ENCODE measurements at regions not wholly inside any gene's neighbourhood (a gene's known extent, or its start where the extent isn't known, plus 50 kb on each side); places are given as distances from the start of the nearest gene placed in this dataset.

GRCh38 chr4:85411386-85411785 lies 63.6 kb upstream of the ARHGAP24 start:
- Histone ChIP-seq H3K27me3 (ENCODE audit: control insufficient read depth in 4 of 4, insufficient read depth in 4 of 4, low read length in 3 of 4) (no peaks in the 10 kb centered on the region), H3K9ac (ENCODE audit: low read depth in 1 of 2, low read length in 2 of 2) (no peak overlapping the region), H3K36me3 (ENCODE audit: control insufficient read depth in 4 of 4, insufficient read depth in 3 of 4, low read depth in 1 of 4, low read length in 3 of 4) (no peaks in the 10 kb centered on the region), H3K4me3 (ENCODE audit: low read depth in 1 of 3, low read length in 3 of 3) (no peak overlapping the region), H3K27ac (ENCODE audit: low read depth in 1 of 2, low read length in 2 of 2) (no peak overlapping the region), H3K9me3 (ENCODE audit: control insufficient read depth in 4 of 4, low read length in 3 of 4) (no peaks in the 10 kb centered on the region), H3K4me1 (ENCODE audit: control insufficient read depth in 4 of 4, insufficient read depth in 4 of 4, low read length in 3 of 4) (no peaks in the 10 kb centered on the region)
- TF ChIP-seq, protein P1, sequence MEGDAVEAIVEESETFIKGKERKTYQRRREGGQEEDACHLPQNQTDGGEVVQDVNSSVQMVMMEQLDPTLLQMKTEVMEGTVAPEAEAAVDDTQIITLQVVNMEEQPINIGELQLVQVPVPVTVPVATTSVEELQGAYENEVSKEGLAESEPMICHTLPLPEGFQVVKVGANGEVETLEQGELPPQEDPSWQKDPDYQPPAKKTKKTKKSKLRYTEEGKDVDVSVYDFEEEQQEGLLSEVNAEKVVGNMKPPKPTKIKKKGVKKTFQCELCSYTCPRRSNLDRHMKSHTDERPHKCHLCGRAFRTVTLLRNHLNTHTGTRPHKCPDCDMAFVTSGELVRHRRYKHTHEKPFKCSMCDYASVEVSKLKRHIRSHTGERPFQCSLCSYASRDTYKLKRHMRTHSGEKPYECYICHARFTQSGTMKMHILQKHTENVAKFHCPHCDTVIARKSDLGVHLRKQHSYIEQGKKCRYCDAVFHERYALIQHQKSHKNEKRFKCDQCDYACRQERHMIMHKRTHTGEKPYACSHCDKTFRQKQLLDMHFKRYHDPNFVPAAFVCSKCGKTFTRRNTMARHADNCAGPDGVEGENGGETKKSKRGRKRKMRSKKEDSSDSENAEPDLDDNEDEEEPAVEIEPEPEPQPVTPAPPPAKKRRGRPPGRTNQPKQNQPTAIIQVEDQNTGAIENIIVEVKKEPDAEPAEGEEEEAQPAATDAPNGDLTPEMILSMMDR (IDR thresholded peaks at IDR 0.05; ENCODE audit: low read depth, low read length, missing input control): no peak
- TF ChIP-seq ZBTB33 (IDR thresholded peaks at IDR 0.05) (no peak), NR2F2 (IDR thresholded peaks at IDR 0.05) (no peak), FOXA1 (IDR thresholded peaks at IDR 0.05) (no peak), FOXA2 (IDR thresholded peaks at IDR 0.05) (no peak), JUND (IDR thresholded peaks at IDR 0.05) (no peak), EGR1 (IDR thresholded peaks at IDR 0.05; ENCODE audit: low read depth in 2 of 2) (no peak), RAD21 (IDR thresholded peaks at IDR 0.05) (no peak), ATF3 (IDR thresholded peaks at IDR 0.05) (no peak), GABPA (IDR thresholded peaks at IDR 0.05 in 1 of 2, conservative IDR thresholded peaks at IDR 0.05 in 1 of 2) (no peak), SP1 (IDR thresholded peaks at IDR 0.05) (no peak)
- TF ChIP-seq, protein P2, sequence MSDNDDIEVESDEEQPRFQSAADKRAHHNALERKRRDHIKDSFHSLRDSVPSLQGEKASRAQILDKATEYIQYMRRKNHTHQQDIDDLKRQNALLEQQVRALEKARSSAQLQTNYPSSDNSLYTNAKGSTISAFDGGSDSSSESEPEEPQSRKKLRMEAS (IDR thresholded peaks at IDR 0.05): no peak
- no peak for DNase-seq (ENCODE audit: low spot score)
- 77% methylated on average over 5 of the region's 5 CpGs for WGBS

- Histone ChIP-seq H3K4me1 (ENCODE audit: control insufficient read depth in 4 of 4, insufficient read depth in 4 of 4, low read length in 3 of 4) (no peaks in the 10 kb centered on the region), H3K4me3 (ENCODE audit: low read depth in 1 of 3, low read length in 3 of 3) (no peak overlapping the region), H3K27ac (ENCODE audit: low read depth in 1 of 2, low read length in 2 of 2) (no peak overlapping the region), H3K9me3 (ENCODE audit: control insufficient read depth in 4 of 4, low read length in 3 of 4) (no peaks in the 10 kb centered on the region), H3K9ac (ENCODE audit: low read depth in 1 of 2, low read length in 2 of 2) (no peak overlapping the region), H3K27me3 (ENCODE audit: control insufficient read depth in 4 of 4, insufficient read depth in 4 of 4, low read length in 3 of 4) (no peaks in the 10 kb centered on the region), H3K36me3 (ENCODE audit: control insufficient read depth in 4 of 4, insufficient read depth in 3 of 4, low read depth in 1 of 4, low read length in 3 of 4) (no peaks in the 10 kb centered on the region)
- WGBS: 53% methylated on average over 3 of the region's 3 CpGs
- TF ChIP-seq SP1 (IDR thresholded peaks at IDR 0.05) (no peak), GABPA (IDR thresholded peaks at IDR 0.05 in 1 of 2, conservative IDR thresholded peaks at IDR 0.05 in 1 of 2) (no peak), EGR1 (IDR thresholded peaks at IDR 0.05; ENCODE audit: low read depth in 2 of 2) (no peak), FOXA1 (IDR thresholded peaks at IDR 0.05) (no peak), YY1 (IDR thresholded peaks at IDR 0.05) (no peak), ATF3 (IDR thresholded peaks at IDR 0.05) (no peak), RAD21 (IDR thresholded peaks at IDR 0.05) (no peak), HNF4G (IDR thresholded peaks at IDR 0.05) (no peak), NR2F2 (IDR thresholded peaks at IDR 0.05) (no peak), FOXA2 (IDR thresholded peaks at IDR 0.05) (no peak), TAF1 (conservative IDR thresholded peaks at IDR 0.05) (no peak), RXRA (IDR thresholded peaks at IDR 0.05) (no peak), ZBTB33 (IDR thresholded peaks at IDR 0.05) (no peak), HNF4A (conservative IDR thresholded peaks at IDR 0.05) (no peak), JUND (IDR thresholded peaks at IDR 0.05) (no peak)
- TF ChIP-seq, protein P3, sequence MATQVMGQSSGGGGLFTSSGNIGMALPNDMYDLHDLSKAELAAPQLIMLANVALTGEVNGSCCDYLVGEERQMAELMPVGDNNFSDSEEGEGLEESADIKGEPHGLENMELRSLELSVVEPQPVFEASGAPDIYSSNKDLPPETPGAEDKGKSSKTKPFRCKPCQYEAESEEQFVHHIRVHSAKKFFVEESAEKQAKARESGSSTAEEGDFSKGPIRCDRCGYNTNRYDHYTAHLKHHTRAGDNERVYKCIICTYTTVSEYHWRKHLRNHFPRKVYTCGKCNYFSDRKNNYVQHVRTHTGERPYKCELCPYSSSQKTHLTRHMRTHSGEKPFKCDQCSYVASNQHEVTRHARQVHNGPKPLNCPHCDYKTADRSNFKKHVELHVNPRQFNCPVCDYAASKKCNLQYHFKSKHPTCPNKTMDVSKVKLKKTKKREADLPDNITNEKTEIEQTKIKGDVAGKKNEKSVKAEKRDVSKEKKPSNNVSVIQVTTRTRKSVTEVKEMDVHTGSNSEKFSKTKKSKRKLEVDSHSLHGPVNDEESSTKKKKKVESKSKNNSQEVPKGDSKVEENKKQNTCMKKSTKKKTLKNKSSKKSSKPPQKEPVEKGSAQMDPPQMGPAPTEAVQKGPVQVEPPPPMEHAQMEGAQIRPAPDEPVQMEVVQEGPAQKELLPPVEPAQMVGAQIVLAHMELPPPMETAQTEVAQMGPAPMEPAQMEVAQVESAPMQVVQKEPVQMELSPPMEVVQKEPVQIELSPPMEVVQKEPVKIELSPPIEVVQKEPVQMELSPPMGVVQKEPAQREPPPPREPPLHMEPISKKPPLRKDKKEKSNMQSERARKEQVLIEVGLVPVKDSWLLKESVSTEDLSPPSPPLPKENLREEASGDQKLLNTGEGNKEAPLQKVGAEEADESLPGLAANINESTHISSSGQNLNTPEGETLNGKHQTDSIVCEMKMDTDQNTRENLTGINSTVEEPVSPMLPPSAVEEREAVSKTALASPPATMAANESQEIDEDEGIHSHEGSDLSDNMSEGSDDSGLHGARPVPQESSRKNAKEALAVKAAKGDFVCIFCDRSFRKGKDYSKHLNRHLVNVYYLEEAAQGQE (IDR thresholded peaks at IDR 0.05): no peak
- TF ChIP-seq, protein P2 (IDR thresholded peaks at IDR 0.05): no peak
- TF ChIP-seq, protein P1 (IDR thresholded peaks at IDR 0.05; ENCODE audit: low read depth, low read length, missing input control): no peak
- DNase-seq (ENCODE audit: low spot score): no peak
Observed at GRCh38 chr4:85414972-85415371, 60.0 kb upstream of the ARHGAP24 start.
